ENCODE measurements at regions not wholly inside any gene's neighbourhood (a gene's known extent, or its start where the extent isn't known, plus 50 kb on each side); places are given as distances from the start of the nearest gene placed in this dataset.

- TF ChIP-seq CTCF (IDR thresholded peaks at IDR 0.05) (no peak), POLR2A (IDR thresholded peaks at IDR 0.05) (no peak)
These were observed 177.2 kb downstream of the SHANK2 start for GRCh38 chr11:71075116-71075720.
